Vagina (tissue), 2 donors: ENCODE measurements at regions not wholly inside any gene's neighbourhood (a gene's known extent, or its start where the extent isn't known, plus 50 kb on each side); places are given as distances from the start of the nearest gene placed in this dataset.
A peak's percentile ranks its signal among the peaks of the same experiment; 100 is the strongest.

Source experiments
- DNase-seq, 2 donors: peaks; one replicate each; pipeline ENCODE4 v3.0.0-alpha.2; 2017; ENCODE audit errors: extremely low spot score in 2 of 2
- H3K27ac ChIP-seq: fragments of 200-600 bp; sonication (generic); one replicate; pipeline ENCODE4 v1.5.1; 2019
- H3K27me3 ChIP-seq: fragments of 200-600 bp; sonication (generic); one replicate; pipeline ENCODE4 v1.5.1; 2019
- H3K36me3 ChIP-seq, 2 donors: fragments of 200-600 bp; sonication (generic); one replicate each; pipeline ENCODE4 v1.5.1; 2017 to 2019
- H3K4me1 ChIP-seq: fragments of 200-600 bp; sonication (generic); one replicate; pipeline ENCODE4 v1.5.1; 2019
- H3K4me3 ChIP-seq, 2 donors: fragments of 200-600 bp; sonication (generic); 1 replicate in 1 of 2; 2 replicates in 1 of 2; pipeline ENCODE4 v1.5.1; 2016 to 2019
- H3K9me3 ChIP-seq: fragments of 200-600 bp; sonication (generic); one replicate; pipeline ENCODE4 v1.5.1; 2019
- CTCF ChIP-seq, 3 experiments: fragments of 450-650 bp in 2 of 3; fragments of 200-600 bp in 1 of 3; sonication (generic) in 1 of 3; IDR thresholded peaks; one replicate each; pipeline ENCODE4 v1.5.1; 2017 to 2019; ENCODE audit warnings: antibody characterized with exemption in 3 of 3, mild to moderate bottlenecking in 2 of 3, moderate library complexity in 2 of 3
- POLR2A ChIP-seq, 2 donors: fragments of 450-650 bp; IDR thresholded peaks; one replicate each; pipeline ENCODE4 v1.6.1; 2017; ENCODE audit warnings: antibody characterized with exemption in 2 of 2, mild to moderate bottlenecking in 2 of 2, moderate library complexity in 2 of 2
- POLR2AphosphoS5 ChIP-seq, 2 donors: sonication (generic); formaldehyde crosslinking; IDR thresholded peaks; one replicate each; pipeline ENCODE4 v1.9.0; 2017; ENCODE audit warnings: antibody characterized with exemption in 2 of 2, mild to moderate bottlenecking in 2 of 2, low read depth in 1 of 2; ENCODE audit not compliant: insufficient read depth in 1 of 2
- intact Hi-C: fragments of 100-400 bp; cut with DNase I; formaldehyde crosslinking; loops from one replicate; pipeline ENCODE4 v1.15.1; 2023

GRCh38 chr5:2238732-2239131 lies 356.0 kb upstream of the IRX4 start:
- Histone ChIP-seq H3K9me3 (no peaks in the 10 kb centered on the region), H3K27me3 (no peaks in the 10 kb centered on the region), H3K27ac (no peak overlapping the region), H3K4me3 (no peak overlapping the region), H3K4me1 (no peaks in the 10 kb centered on the region), H3K36me3 (no peaks in the 10 kb centered on the region)
- intact Hi-C loops: no loop called here
- no peak for TF ChIP-seq POLR2AphosphoS5 (IDR thresholded peaks at IDR 0.05; ENCODE audit: insufficient read depth in 1 of 2, low read depth in 1 of 2)
- no peak for TF ChIP-seq CTCF (IDR thresholded peaks at IDR 0.05)
- TF ChIP-seq POLR2A (IDR thresholded peaks at IDR 0.05): no peak
- peak in 1 of 2 donors; percentile 31 for DNase-seq

- H3K36me3 ChIP-seq: no peaks in the 10 kb centered on the region
- H3K4me1 ChIP-seq: no peaks in the 10 kb centered on the region
- intact Hi-C loops: no loop called here
- DNase-seq: peak in 1 of 2 donors; percentile 61
- no peaks in the 10 kb centered on the region for H3K9me3 ChIP-seq
- H3K27me3 ChIP-seq: no peaks in the 10 kb centered on the region
- no peak overlapping the region for H3K27ac ChIP-seq
- no peak for TF ChIP-seq POLR2A (IDR thresholded peaks at IDR 0.05)
- TF ChIP-seq POLR2AphosphoS5 (IDR thresholded peaks at IDR 0.05; ENCODE audit: insufficient read depth in 1 of 2, low read depth in 1 of 2): no peak
- no peak for TF ChIP-seq CTCF (IDR thresholded peaks at IDR 0.05)
- H3K4me3 ChIP-seq: no peak overlapping the region
These were observed 344.7 kb upstream of the IRX4 start for GRCh38 chr5:2227433-2227832.

GRCh38 chr5:2224689-2225088 lies 342.0 kb upstream of the IRX4 start:
- DNase-seq: no peak
- Histone ChIP-seq H3K27ac (no peak overlapping the region), H3K4me3 (no peak overlapping the region), H3K27me3 (no peaks in the 10 kb centered on the region), H3K4me1 (no peaks in the 10 kb centered on the region), H3K36me3 (no peaks in the 10 kb centered on the region), H3K9me3 (no peaks in the 10 kb centered on the region)
- intact Hi-C loops: no loop called here
- TF ChIP-seq CTCF (IDR thresholded peaks at IDR 0.05) (no peak), POLR2AphosphoS5 (IDR thresholded peaks at IDR 0.05; ENCODE audit: insufficient read depth in 1 of 2, low read depth in 1 of 2) (no peak), POLR2A (IDR thresholded peaks at IDR 0.05) (no peak)

- no peaks in the 10 kb centered on the region for H3K9me3 ChIP-seq
- TF ChIP-seq CTCF (IDR thresholded peaks at IDR 0.05) (no peak), POLR2A (IDR thresholded peaks at IDR 0.05) (no peak)
- intact Hi-C loops: no loop called here
- no peaks in the 10 kb centered on the region for H3K36me3 ChIP-seq
- no peaks in the 10 kb centered on the region for H3K27me3 ChIP-seq
- H3K4me1 ChIP-seq: no peaks in the 10 kb centered on the region
- no peak overlapping the region for H3K4me3 ChIP-seq
- no peak overlapping the region for H3K27ac ChIP-seq
- no peak for DNase-seq
These were observed 340.6 kb upstream of the IRX4 start for GRCh38 chr5:2223303-2223702.

GRCh38 chr5:2222246-2222992 lies 339.7 kb upstream of the IRX4 start:
- TF ChIP-seq POLR2AphosphoS5 (IDR thresholded peaks at IDR 0.05; ENCODE audit: insufficient read depth in 1 of 2, low read depth in 1 of 2) (no peak), POLR2A (IDR thresholded peaks at IDR 0.05) (no peak), CTCF (IDR thresholded peaks at IDR 0.05) (no peak)
- no peaks in the 10 kb centered on the region for H3K36me3 ChIP-seq
- no peaks in the 10 kb centered on the region for H3K4me1 ChIP-seq
- H3K27me3 ChIP-seq: no peaks in the 10 kb centered on the region
- intact Hi-C loops: no loop called here
- no peak overlapping the region for H3K27ac ChIP-seq
- no peaks in the 10 kb centered on the region for H3K9me3 ChIP-seq
- DNase-seq: no peak
- H3K4me3 ChIP-seq: no peak overlapping the region
